ENCODE measurements at regions not wholly inside any gene's neighbourhood (a gene's known extent, or its start where the extent isn't known, plus 50 kb on each side); places are given as distances from the start of the nearest gene placed in this dataset.
"Not testable (repeated sequence)": the region's sequence is repeated elsewhere in the genome, so short reads cannot be mapped to it uniquely, and the experiment has no call there.

- TF ChIP-seq CTCF (IDR thresholded peaks at IDR 0.05); POLR2AphosphoS5 (IDR thresholded peaks at IDR 0.05; ENCODE audit: insufficient read depth in 1 of 2, low read depth in 1 of 2); POLR2A (IDR thresholded peaks at IDR 0.05): not testable (repeated sequence)
These were observed 53.6 kb upstream of the EDA2R start for GRCh38 chrX:66692512-66692911.
